Stimulated activated naive CD8-positive, alpha-beta T cell treated with anti-CD3 and anti-CD28 coated beads, Interleukin-15, amount 100 ng/mL, for 72 hours (primary cell): ENCODE measurements at regions not wholly inside any gene's neighbourhood (a gene's known extent, or its start where the extent isn't known, plus 50 kb on each side); places are given as distances from the start of the nearest gene placed in this dataset.

ENCODE experiments used
- ATAC-seq: fragments of 150-1000 bp; cut with Tn5 transposase; 2 replicates; pipeline ENCODE4 v1.10.0; 2021; ENCODE audit warnings: mild to moderate bottlenecking, moderate library complexity
- DNase-seq, 2 donors: peaks; one replicate each; pipeline ENCODE4 v3.0.0; 2021 to 2022
- H3K27ac Mint-ChIP-seq, 2 donors: one replicate each; pipeline ENCODE4 v1.8.0; 2022; ENCODE audit warnings: mild to moderate bottlenecking in 2 of 2, mixed read lengths in 2 of 2, moderate library complexity in 2 of 2
- H3K27me3 Mint-ChIP-seq: one replicate; pipeline ENCODE4 v1.8.0; 2022; ENCODE audit warnings: mixed read lengths
- H3K4me1 Mint-ChIP-seq: one replicate; pipeline ENCODE4 v1.8.0; 2022; ENCODE audit warnings: mild to moderate bottlenecking, mixed read lengths
- H3K4me3 Mint-ChIP-seq, 2 donors: one replicate each; pipeline ENCODE4 v1.8.0; 2022; ENCODE audit warnings: mild to moderate bottlenecking in 2 of 2, mixed read lengths in 2 of 2, moderate library complexity in 1 of 2
- H3K9me3 Mint-ChIP-seq, 2 donors: one replicate each; pipeline ENCODE4 v1.8.0; 2022; ENCODE audit warnings: mixed read lengths in 2 of 2

DNA sequence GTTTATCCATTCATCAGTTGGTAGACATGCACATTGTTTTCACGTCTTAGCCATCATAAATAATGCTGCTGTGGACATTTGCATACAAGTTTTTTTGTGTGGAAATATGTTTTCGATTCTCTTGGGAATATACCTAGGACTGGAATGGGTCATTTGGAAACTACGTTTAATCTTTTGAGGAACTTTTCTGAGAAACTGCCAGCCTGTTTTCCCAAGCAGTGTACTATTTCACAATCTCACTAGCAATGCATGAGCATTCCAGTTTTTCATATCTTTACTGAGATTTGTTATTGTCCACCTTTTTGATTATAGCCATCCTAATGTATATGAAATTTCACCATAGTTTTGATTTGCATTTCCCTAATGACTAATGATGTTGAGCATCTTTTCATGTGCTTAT is 95.7 kb upstream of the JAZF1 start:
- no peak for ATAC-seq
- peaks cover 8% of the 10 kb centered on the region for H3K4me1 Mint-ChIP-seq
- H3K4me3 Mint-ChIP-seq: no peak overlapping the region
- H3K9me3 Mint-ChIP-seq: peaks cover 4 to 7% of the 10 kb centered on the region in 2 donors
- DNase-seq: no peak
- peaks cover 11% of the 10 kb centered on the region for H3K27me3 Mint-ChIP-seq
- H3K27ac Mint-ChIP-seq: no peak overlapping the region

DNA sequence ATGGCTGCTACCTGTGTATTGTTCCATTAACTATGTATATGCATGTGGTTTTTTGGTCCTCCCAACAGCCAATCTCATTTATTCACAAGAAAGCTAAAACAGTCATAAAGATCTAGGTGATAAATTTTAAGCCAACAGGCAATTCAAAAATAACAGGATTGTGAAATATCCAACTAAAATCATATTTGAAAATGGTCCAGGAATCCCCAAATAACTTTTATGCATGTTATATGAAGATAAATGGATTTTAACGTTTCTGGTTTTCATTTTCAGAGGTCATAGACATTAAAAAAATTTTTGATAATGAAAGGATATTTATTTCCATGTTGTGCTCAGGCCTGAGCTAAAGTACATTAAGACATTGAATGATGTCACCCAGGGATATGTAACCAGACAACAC is 96.8 kb upstream of the JAZF1 start:
- Mint-ChIP-seq H3K27me3 (peaks cover 14% of the 10 kb centered on the region), H3K27ac (no peak overlapping the region), H3K9me3 (peaks cover 4 to 7% of the 10 kb centered on the region in 2 donors), H3K4me3 (no peak overlapping the region), H3K4me1 (peaks cover 4% of the 10 kb centered on the region)
- no peak for ATAC-seq
- no peak for DNase-seq

DNA sequence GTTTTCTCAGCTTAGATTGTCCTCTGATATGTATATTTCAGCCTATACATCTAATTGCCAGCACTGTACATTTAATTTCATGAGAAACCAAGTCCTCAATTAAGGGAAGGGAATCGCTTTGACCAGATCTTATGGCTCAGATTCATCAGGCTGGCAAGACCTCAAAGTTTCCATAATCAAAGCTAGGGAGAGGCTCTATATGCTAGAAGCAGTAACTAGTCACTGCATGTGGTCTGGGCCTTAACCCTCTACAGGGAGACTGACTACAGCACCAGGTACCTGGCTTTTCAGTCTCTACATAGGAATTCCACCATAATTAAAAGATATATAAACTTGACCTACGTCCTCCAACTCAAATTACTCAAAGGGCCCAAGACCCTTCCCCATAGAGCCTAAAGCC is 97.4 kb upstream of the JAZF1 start:
- ATAC-seq (no peak), DNase-seq (no peak)
- H3K4me3 Mint-ChIP-seq: no peak overlapping the region
- H3K9me3 Mint-ChIP-seq: peaks cover 4 to 7% of the 10 kb centered on the region in 2 donors
- H3K27ac Mint-ChIP-seq: no peak overlapping the region
- peaks cover 13% of the 10 kb centered on the region for H3K27me3 Mint-ChIP-seq
- H3K4me1 Mint-ChIP-seq: no peaks in the 10 kb centered on the region

DNA sequence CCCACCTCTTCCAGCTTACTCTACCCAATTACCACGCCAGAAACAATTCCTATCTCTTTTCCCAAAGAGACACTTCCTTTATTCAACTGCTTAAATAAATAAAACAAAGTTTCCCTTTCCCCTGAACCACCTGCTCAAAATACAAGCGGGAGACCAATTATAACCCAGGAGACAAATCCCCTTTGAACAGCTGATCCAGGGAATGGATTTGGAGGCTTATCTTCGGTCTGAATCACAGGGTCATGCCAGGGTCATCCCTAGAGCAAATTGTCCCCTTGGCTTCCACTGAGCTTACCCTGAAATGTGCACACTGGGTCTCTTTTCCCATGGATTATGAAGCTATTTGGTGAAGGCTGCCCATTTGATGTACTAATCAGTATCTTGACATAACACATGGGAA is 99.9 kb upstream of the JAZF1 start:
- Mint-ChIP-seq H3K9me3 (no peaks in the 10 kb centered on the region), H3K4me3 (no peak overlapping the region), H3K27ac (no peak overlapping the region), H3K4me1 (no peaks in the 10 kb centered on the region), H3K27me3 (peaks cover 26% of the 10 kb centered on the region)
- ATAC-seq (no peak), DNase-seq (no peak)

DNA sequence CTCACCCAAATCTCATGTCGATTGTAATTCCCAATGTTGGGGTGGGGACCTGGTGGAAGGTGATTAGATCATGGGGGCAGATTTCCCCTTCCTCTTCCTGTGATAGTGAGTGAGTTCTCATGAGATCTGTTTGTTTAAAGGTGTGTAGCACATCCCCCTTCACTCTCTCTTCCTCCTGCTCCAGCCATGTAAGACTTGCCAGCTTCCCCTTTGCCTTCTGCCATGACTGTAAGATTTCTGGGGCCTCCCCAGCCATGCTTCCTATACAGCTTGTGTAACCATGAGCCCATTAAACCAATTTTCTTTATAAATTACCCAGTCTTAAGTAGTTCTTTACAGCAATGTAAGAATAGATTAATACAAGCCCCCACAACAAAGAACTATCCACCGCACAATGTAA is 109.9 kb upstream of the JAZF1 start:
- Mint-ChIP-seq H3K27me3 (peaks cover 29% of the 10 kb centered on the region), H3K4me3 (no peak overlapping the region), H3K9me3 (no peaks in the 10 kb centered on the region), H3K4me1 (peaks cover 21% of the 10 kb centered on the region), H3K27ac (peak overlapping the region in 1 of 2 donors; percentile 55)
- ATAC-seq (no peak), DNase-seq (no peak)

DNA sequence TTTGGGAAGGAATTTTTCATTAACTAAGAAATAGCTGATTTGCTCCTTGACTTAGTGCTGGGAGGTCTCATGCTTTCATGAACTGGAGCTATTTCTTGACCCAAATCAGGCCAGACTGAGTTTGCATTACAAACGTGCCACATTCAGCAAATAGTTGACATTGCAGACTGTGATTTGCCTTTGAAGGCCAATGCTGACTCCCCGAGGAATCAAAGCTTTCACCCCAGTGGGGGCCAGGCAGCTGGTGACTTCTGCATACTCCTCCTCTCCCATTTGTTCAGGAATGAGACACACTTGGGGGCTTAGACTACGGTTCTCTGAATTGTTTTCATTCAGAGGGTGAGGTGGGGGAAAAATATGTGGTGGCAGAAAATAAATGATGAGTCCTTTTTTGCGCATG is 111.0 kb upstream of the JAZF1 start:
- no peaks in the 10 kb centered on the region for H3K9me3 Mint-ChIP-seq
- H3K4me3 Mint-ChIP-seq: no peak overlapping the region
- peaks cover 22% of the 10 kb centered on the region for H3K27me3 Mint-ChIP-seq
- peaks cover 21% of the 10 kb centered on the region for H3K4me1 Mint-ChIP-seq
- ATAC-seq: no peak
- no peak overlapping the region for H3K27ac Mint-ChIP-seq
- DNase-seq: no peak

DNA sequence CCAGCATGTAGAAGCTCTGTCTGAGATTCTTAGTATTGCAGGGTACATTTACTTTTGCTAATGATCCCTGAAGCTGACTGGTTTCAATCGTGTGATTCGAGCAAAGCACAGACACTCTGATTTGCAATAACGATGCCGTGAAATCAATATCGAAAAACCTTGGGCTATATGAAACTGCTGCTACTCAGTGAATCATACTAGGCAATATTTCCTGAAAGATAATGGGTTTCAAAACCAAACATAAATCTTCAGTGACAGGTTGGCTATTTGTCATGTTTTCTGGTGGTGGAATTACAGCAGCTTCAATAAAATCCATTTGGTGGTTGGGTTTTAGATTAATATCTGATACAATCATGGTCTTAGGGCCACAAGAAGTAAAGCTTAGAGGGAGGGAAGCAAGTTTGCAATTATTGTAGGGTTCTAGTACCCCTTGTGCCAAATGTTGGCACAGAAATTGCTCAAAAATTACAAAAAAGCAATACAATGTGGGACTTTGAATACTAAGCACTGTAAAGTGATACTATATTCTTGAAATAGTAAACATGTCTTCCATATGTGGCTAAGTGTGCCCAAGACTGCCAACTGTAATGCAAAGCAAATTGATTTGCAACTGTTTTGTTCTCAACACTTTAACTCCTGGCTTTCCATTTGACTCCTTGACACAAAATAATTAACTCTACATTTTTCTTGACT is 112.4 kb upstream of the JAZF1 start:
- no peaks in the 10 kb centered on the region for H3K9me3 Mint-ChIP-seq
- H3K27ac Mint-ChIP-seq: no peak overlapping the region
- ATAC-seq: peak; percentile 94
- peak; percentile 17 to 29 for DNase-seq
- peaks cover 21% of the 10 kb centered on the region for H3K4me1 Mint-ChIP-seq
- H3K4me3 Mint-ChIP-seq: peak overlapping the region in 1 of 2 donors; percentile 5
- H3K27me3 Mint-ChIP-seq: peaks cover 22% of the 10 kb centered on the region

DNA sequence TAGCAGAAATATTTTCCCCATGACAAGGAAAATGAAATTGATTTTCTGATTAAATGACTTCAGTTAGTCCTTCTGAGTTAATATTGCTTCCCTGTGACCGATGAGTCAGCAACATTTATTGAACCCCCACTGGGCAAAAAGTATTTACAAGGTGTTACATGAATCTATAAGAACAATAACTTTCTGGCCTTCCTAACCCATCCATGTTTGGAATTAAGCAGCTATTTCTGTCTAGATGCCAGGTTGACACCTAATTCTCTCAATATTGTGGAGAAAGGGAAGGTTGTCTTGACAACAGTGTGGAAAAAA is 112.9 kb upstream of the JAZF1 start:
- Mint-ChIP-seq H3K4me1 (peaks cover 21% of the 10 kb centered on the region), H3K9me3 (no peaks in the 10 kb centered on the region), H3K27ac (no peak overlapping the region), H3K27me3 (peaks cover 22% of the 10 kb centered on the region), H3K4me3 (no peak overlapping the region)
- DNase-seq: no peak
- ATAC-seq: no peak

DNA sequence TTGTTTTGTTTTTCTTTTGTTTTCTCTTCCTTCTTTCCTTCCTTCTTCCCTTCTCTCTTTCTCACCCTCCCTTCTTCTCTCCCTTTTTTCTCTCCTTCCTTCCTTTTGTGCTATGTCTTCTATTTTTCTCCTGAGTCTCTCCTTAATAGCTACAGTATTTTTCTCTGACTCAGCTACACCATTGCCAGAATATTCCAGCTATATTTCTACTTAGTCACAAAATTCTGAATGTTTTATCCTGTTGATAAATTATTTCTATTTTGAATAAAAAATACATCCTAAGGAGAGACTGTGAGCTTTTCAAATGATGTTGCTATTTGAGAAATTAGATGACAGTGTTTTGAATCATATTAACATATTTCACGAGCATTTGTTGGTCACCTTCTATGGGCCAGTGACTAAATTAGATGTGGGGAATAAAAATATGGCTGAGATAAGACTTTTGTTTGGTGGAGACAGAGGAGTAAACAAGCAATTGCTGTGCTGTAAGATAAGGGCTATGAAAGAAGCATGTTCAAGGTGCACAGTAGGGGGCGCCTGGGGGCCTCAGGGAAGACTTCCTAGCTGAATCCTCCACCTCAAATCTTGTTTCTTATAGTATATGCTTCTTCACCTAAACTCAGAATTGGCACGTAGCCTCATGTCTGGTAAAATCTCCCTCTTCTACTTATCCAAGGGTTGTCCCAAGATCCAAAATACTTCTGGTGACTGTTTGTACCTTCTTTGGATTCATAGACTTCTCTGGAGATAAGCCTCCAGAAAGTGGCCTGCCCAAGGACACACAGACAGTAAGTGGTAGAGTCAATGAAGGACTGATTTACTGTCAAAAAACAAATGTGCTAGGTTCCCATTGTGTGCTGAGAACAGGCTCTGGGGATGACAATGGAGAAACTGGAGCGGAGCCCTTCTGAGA is 115.5 kb upstream of the CREB5 start:
- Mint-ChIP-seq H3K9me3 (no peaks in the 10 kb centered on the region), H3K27ac (no peak overlapping the region), H3K27me3 (peaks cover 17% of the 10 kb centered on the region), H3K4me1 (peaks cover 18% of the 10 kb centered on the region), H3K4me3 (no peak overlapping the region)
- ATAC-seq (peak; percentile 38), DNase-seq (peak; percentile 17 to 37)

DNA sequence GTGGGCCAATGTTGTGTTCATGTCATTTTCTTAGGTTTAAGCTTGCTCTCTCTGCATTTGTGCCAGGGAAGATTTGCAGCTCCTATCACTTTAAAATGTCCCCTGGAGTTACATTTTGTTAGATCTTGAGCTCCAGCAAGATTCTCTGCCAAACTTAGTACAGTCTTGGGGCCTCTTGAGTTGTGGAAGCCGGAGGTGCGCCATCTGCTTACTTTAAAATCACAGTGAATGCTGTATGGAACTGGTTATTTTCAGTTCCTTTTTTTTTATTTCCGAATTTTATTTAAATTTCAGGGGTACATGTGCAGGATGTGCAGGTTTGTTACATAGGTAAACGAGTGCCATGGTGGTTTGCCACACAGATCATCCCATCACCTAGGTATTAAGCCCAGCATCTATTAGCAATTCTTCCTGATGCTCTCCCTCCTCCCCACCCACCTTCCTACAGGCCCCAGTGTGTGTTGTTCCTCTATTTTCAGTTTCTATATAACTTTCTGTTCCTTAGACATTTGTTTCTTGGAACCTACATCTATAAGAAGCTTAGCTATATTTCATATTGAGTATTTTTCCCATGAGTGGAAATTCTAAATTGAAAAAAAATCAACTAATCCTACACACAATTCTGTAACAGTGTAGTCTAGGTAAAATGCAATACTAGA is 114.4 kb upstream of the CREB5 start:
- ATAC-seq (no peak), DNase-seq (no peak)
- H3K27ac Mint-ChIP-seq: no peak overlapping the region
- H3K4me1 Mint-ChIP-seq: peaks cover 7% of the 10 kb centered on the region
- peaks cover 12% of the 10 kb centered on the region for H3K27me3 Mint-ChIP-seq
- no peak overlapping the region for H3K4me3 Mint-ChIP-seq
- no peaks in the 10 kb centered on the region for H3K9me3 Mint-ChIP-seq

DNA sequence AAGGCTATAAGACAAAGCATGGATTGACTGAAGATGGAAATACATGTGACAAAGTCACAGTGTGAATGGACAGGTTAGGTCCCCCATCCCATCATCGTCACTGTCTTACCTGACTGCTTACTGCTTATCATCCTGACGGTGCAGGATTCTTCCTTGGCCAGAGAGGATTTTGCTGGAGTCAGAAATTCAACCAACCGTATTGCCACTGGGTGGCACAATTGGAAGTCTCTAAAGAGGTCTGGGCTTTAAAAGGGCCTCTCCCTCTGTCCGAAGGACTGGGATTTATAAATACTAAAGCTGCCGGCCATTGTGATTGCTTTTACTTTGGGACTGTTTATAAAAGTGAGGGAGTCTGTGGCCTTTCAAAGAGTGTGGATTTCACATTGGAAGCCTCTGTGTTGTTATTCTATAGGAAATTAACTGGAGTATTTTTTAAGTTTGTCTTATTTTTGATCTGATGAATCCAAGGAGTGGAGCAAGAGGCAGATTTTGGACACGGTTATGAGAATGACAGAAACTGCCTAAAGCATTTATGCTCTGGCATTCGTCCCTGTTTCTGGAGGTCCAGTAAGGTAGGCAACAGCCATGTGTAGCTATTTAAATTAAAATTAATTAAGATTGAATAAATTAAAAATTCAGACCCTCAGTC is 113.3 kb upstream of the CREB5 start:
- no peak overlapping the region for H3K27ac Mint-ChIP-seq
- H3K4me1 Mint-ChIP-seq: no peaks in the 10 kb centered on the region
- H3K4me3 Mint-ChIP-seq: no peak overlapping the region
- H3K27me3 Mint-ChIP-seq: peaks cover 12% of the 10 kb centered on the region
- DNase-seq (no peak), ATAC-seq (no peak)
- H3K9me3 Mint-ChIP-seq: no peaks in the 10 kb centered on the region

DNA sequence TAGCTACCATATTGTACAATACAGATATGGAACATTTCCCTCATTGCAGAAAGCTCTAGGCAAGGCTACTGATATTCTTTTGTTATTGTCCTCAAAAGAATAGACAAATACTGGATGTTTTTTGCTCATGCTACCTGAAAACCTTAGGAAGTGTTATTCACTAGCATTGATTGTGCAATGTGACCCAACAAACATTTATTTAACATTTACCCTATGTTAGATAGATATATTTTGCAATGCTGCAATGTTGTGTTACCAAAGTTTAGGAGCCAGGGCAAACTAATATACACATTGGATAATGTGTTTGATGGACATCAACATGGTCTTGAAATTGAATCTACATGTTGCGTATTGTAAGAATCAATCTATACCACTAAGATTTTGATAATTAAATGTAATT is 112.8 kb upstream of the CREB5 start:
- no peak for ATAC-seq
- no peaks in the 10 kb centered on the region for H3K9me3 Mint-ChIP-seq
- H3K27me3 Mint-ChIP-seq: peaks cover 7% of the 10 kb centered on the region
- no peaks in the 10 kb centered on the region for H3K4me1 Mint-ChIP-seq
- H3K27ac Mint-ChIP-seq: no peak overlapping the region
- no peak overlapping the region for H3K4me3 Mint-ChIP-seq
- DNase-seq: no peak

DNA sequence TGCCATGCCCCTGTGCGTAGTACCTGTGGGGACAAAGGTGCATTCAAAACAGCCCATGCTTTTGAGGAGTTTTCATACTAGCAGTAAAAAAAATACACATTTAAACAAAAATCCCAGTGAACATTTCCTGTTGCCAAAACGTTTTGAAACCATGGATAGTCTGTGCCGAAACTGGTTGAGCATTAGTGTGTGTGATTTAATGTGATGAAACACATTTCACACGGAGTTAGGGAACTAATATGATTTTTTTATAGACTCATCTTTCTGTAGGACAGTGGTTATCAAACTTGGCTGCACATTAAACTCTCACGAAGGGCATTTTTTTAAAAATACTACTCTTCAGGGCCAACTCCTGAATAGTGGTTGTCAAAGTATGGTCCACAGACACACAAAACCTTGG is 111.8 kb upstream of the CREB5 start:
- Mint-ChIP-seq H3K27me3 (peaks cover 11% of the 10 kb centered on the region), H3K4me3 (no peak overlapping the region), H3K27ac (no peak overlapping the region), H3K4me1 (no peaks in the 10 kb centered on the region), H3K9me3 (no peaks in the 10 kb centered on the region)
- DNase-seq (no peak), ATAC-seq (no peak)

DNA sequence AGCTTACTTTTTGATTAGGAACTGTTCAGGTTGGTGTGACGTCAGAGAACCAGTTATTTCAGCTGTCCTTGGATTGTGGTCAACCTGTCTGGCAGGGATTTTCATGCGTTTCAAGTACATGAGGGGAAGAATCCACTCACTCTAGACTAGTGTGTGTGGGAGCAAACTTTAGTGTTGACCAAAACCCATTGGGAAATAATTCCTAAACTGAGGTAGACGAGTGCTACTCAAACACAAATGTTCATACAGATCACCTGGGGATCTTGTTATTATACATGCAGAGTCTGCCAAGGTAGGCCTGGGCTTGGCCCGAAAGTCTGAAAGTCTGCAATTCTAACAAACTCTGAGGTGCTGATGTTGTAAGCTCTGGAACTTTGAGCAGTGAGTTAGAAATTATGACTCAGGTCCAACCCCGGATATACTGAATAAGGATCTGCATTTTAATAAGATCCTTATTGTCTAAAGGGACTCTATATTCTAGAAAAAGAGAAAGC is 111.1 kb upstream of the CREB5 start:
- Mint-ChIP-seq H3K4me3 (no peak overlapping the region), H3K27me3 (peaks cover 10% of the 10 kb centered on the region), H3K9me3 (no peaks in the 10 kb centered on the region), H3K27ac (no peak overlapping the region), H3K4me1 (no peaks in the 10 kb centered on the region)
- DNase-seq (no peak), ATAC-seq (no peak)

DNA sequence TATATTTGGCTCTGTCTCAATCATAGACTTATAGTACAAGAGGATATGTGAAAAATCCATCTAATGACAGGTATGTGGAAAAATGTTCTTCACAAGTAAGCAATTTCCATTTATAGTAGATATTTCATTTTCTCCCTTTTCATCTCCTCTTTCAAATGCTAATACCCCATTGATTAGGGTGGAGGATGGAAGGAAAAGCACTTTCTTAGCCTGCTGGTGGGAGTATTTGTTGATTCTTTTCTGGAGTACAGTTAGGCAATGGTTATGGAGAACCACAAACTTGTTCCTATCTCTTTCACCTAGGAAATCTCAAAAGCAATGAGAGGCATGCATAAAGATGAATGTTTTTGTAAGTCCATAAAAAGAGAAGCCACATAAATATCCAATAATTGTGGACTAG is 108.0 kb upstream of the CREB5 start:
- no peak overlapping the region for H3K4me3 Mint-ChIP-seq
- H3K27ac Mint-ChIP-seq: no peak overlapping the region
- no peak for ATAC-seq
- H3K4me1 Mint-ChIP-seq: no peaks in the 10 kb centered on the region
- H3K27me3 Mint-ChIP-seq: peaks cover 15% of the 10 kb centered on the region
- no peaks in the 10 kb centered on the region for H3K9me3 Mint-ChIP-seq
- DNase-seq: no peak
